ENCODE measurements at regions not wholly inside any gene's neighbourhood (a gene's known extent, or its start where the extent isn't known, plus 50 kb on each side); places are given as distances from the start of the nearest gene placed in this dataset.
"Not testable (repeated sequence)": the region's sequence is repeated elsewhere in the genome, so short reads cannot be mapped to it uniquely, and the experiment has no call there.

DNA sequence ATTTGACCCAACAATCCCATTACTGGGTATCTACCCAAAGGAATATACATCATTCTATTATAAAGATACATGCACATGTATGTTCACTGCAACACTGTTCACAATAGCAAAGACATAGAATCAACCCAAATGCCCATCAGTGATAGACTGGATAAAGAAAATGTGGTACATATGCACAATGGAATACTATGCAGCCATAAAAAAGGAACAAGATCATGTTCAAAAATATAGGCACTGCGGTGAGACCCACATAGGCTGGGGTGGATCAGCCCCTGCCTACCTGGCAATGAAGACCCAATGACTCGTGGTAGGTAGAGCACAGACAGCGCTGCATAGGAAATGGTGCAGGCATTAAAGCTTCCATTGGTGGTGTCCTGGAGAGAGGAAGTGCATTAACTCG, 88.6 kb upstream of the NFIL3 start:
- DNase-seq = not testable (repeated sequence)

DNA sequence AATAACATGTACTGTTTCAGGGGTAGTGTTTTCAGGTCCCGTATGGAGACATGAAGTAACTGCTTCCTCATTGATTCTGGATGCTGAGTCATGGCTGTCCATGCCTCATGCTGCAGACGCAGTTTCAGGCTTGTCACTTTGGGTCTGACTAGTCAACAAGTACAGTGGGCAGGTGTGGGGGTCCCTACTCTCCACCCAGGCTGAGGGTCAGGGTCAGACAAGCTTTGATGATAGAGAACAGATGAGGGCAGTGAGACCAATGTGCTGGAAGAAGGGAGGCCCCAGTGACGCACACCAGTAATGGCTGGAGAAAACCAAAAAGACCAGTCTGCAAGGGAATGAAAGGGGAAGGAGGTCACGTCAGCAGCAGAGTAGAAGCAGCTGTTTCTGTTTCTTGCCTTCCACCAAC, 80.0 kb upstream of the NFIL3 start:
- DNase-seq = no peak

- DNase-seq = no peak
Measured at GRCh38 chr9:91502913-91503672, 79.5 kb upstream of the NFIL3 start.

DNA sequence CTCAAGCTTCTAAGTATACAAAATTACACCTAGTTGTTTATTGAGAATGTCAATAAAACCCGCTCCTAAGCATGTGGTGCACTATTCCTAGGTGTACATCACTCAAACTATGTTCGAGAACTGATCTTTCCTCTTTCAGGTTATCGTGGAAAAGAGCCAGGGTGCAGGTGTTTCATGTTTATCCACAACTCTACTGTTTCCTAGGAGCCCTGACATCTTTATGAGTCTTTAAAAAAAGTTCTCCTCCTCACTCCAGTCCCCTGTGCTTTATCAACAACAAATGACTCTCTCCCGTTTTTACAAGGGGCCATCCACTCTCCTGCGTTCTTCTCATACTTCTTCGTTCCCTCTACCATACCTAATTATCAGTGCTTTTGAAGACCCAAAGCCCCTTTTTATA, 78.8 kb upstream of the NFIL3 start:
- no peak for DNase-seq

- DNase-seq = no peak
Measured at GRCh38 chr9:91500509-91501014, 76.9 kb upstream of the NFIL3 start.

GRCh38 chr9:91496351-91496750, 72.7 kb upstream of the NFIL3 start:
- DNase-seq = no peak

DNA sequence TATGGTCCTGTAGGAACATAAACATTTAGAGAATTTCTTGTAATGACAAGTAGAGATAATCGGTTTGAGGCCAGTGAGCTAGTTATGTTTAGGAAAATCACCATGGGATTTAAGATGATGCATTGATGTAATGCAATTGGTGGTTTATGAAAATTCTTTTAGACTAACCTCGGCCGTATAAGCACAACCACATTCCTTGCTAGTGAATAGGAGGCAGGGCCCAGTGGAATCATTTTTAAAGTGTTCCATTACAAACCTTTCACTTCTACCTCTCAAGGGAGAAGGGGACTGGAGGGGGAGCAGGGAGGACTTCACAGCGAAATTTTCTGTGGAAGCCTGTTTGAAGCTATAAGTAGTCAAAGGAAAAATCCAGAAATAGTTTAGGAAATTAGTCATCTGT, 71.8 kb upstream of the NFIL3 start:
- no peak for DNase-seq

GRCh38 chr9:91494751-91495150, 71.1 kb upstream of the NFIL3 start:
- DNase-seq = no peak

DNA sequence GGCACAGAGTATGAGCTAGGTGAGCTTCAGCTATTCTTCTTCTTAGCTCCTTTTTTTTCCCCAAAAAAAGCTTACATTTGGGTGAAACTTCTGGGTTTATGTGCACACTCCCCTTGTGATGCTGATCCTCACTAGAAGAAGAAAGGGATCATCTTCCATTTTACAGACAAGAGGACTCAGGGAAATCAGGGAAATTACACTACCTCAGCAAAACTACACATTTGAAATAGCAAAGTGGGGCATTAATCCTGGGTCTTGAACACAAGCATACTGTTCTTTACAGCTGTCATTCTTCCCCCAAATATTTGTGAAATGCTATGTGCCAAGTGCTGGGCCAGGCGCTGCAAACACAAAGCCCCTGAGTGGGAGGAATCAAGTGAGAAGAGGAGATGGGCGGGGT, 68.6 kb upstream of the NFIL3 start:
- no peak for DNase-seq

- DNase-seq = no peak
Measured at GRCh38 chr9:91491624-91492023, 68.0 kb upstream of the NFIL3 start.

- no peak for DNase-seq
Measured at GRCh38 chr9:91489361-91489899, 65.8 kb upstream of the NFIL3 start.

DNA sequence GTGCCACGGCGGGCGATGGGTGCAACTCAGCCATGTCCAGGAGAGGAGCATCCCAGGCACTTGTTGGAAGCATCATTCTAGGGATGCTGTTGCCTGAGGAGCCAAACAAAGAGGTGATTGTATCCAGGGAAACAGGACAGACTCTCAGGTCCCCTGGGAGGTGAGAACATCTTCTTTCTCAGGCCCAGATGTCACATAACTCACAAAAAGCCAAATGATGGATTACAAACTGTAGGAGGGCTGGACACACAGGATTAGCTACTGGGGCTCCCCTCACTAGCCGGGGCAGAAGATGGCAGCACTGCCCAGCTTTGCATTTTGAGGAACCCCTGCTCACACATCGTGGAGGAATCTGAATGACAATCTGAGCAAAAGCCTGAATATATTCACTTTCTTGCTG, 64.7 kb upstream of the NFIL3 start:
- no peak for DNase-seq

- no peak for DNase-seq
Measured at GRCh38 chr9:91486699-91487497, 63.3 kb upstream of the NFIL3 start.

DNA sequence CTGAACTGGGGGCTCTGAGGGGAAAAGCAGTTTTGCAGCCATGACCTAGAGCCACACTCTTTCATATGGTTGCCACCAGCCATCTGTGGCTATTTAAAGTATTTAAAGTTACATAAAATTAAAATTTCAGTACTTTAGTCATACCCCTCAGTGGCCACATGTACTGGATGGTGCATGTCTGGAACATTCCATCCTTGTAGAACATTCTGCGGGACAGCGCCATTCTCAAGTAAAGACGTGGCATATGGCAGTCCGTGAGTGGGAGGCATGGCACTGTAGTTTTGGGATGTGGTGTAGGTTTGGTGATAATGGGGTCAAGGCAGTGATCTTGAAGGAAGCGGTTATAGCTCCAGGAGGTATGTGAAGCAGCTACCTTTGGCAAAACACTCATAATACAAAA, 61.4 kb upstream of the NFIL3 start:
- no peak for DNase-seq

DNA sequence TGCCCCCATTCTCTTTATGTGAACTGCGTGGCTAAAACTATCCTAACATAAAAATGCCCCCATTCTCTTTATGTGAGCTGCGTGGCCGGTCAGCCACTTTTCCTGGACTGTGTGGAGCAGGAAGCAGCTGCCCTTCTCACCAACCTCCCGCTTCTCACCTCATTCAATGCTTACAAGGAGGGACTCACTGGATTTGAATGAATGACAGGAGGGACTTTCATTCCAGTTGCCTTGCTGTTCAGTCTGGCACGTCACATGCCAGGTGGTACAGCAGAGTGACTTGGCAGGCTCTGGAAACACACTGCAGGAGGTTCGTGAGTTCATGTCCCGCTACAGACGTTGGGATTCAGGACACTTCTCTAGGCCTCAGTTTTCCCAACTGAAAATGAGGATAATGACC, 60.2 kb upstream of the NFIL3 start:
- no peak for DNase-seq

GRCh38 chr9:91483189-91483691, 59.6 kb upstream of the NFIL3 start:
- DNase-seq = peak; percentile 37

DNA sequence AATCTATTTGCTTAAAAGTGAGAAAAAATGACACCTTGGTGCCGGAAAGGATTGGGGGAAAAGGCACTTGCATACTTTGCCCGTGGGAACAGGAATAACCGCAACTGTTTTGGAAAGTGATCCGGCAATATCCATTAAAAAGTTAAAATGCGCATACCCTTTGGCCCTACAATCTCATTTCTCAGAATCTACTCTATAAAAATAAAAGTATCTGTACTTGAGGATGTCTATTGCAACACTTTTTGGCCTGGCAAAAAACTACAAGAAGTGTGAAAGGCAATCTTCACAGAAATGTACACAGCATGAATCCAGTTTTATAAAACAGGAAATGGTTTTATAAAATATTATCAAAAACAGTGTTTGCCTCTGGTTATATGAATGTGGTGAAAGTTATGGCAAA, 58.3 kb upstream of the NFIL3 start:
- no peak for DNase-seq

DNA sequence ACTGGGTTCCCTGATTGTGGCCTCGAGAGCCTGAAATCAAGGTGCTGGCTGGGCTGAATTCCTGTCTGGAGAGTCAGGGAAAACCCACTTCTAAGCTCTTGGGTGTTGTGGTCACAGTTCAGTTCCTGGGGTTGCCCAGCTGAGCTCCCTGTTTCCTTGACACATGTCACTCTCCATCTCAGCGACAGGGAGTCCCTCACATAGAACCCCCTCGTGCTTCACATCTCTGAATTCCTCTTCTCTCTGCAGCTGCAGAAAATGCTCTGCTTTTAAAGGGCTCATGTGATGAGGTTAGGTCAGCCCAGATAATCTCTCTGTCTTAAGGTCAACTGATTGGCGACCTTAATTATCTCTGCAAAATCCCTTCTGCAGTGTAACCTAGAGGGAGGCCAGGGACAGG, 53.5 kb upstream of the NFIL3 start:
- no peak for DNase-seq

DNA sequence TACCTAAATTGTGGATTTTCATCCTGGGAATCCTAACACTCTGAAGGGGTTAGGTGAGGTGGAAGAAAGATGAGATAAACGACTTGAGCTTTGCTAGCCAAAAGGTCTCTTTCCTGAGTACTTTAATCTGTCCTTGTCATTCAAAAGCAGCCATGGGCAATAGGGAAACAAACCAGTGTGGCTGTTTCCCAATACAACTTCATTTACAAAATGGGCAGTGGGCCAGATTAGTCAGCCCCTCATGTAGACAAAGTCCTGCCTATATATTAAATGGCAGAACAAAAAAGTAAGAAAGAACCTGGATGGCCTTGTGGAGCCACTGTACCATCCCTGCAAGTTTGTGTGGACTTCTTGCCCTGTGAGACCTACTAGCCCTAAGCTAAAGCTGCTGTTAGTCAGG, 51.0 kb upstream of the NFIL3 start:
- no peak for DNase-seq
